Endothelial cell of umbilical vein (primary cell): ENCODE measurements at regions not wholly inside any gene's neighbourhood (a gene's known extent, or its start where the extent isn't known, plus 50 kb on each side); places are given as distances from the start of the nearest gene placed in this dataset.

ENCODE experiments used
- EZH2 ChIP-seq: IDR thresholded peaks from 2 replicates; pipeline ENCODE4 v1.6.1; 2012; ENCODE audit warnings: borderline replicate concordance, low read depth, mild to moderate bottlenecking, moderate library complexity, low read length, inconsistent platforms; ENCODE audit not compliant: severe bottlenecking
- JUN ChIP-seq: IDR thresholded peaks from 2 replicates; pipeline ENCODE4 v1.6.1; 2011; ENCODE audit warnings: borderline replicate concordance, low read depth; ENCODE audit not compliant: insufficient read length, insufficient read depth
- MYC ChIP-seq: IDR thresholded peaks from one replicate; pipeline ENCODE4 v1.6.1; 2011; ENCODE audit warnings: mild to moderate bottlenecking, low read depth, low read length
- POLR2A ChIP-seq: IDR thresholded peaks from 2 replicates; pipeline ENCODE4 v1.6.1; 2012; ENCODE audit warnings: low read depth, mild to moderate bottlenecking, control low read depth, low read length
- TF ChIP-seq, protein P1 (sequence below), 2 donors: IDR thresholded peaks; 1 replicate in 1 of 2; 2 replicates in 1 of 2; pipeline ENCODE4 v1.5.1; 2011; ENCODE audit warnings: low read length in 2 of 2, mild to moderate bottlenecking in 2 of 2, moderate library complexity in 2 of 2, control low read depth in 1 of 2, inconsistent platforms in 1 of 2, low read depth in 1 of 2; ENCODE audit not compliant: insufficient read depth in 1 of 2; ENCODE audit errors: extremely low read depth in 1 of 2

DNA sequence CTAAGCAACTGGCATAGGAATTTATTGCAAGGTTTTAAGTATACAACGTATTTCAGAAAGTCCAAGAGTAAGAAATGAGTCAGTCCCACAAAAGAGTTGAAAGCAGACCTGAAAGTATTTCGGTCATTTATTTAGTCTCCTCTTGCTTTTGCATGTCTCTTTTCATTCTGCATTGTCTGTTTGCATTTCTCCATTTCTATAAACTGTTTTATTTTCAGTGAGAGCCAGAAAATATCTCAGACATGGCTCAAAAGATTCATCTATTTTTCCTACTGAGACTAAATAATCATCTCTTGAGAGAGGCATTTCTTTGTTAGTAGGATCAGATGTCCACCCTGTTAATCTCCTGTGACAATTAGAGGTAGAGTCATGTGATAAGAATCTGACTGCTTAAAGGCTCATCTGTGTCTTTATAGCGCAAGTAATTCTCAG, 219.1 kb upstream of the CCDC179 start:
- TF ChIP-seq EZH2 (no peak), MYC (no peak), POLR2A (no peak), JUN (no peak)
- TF ChIP-seq, protein P1, sequence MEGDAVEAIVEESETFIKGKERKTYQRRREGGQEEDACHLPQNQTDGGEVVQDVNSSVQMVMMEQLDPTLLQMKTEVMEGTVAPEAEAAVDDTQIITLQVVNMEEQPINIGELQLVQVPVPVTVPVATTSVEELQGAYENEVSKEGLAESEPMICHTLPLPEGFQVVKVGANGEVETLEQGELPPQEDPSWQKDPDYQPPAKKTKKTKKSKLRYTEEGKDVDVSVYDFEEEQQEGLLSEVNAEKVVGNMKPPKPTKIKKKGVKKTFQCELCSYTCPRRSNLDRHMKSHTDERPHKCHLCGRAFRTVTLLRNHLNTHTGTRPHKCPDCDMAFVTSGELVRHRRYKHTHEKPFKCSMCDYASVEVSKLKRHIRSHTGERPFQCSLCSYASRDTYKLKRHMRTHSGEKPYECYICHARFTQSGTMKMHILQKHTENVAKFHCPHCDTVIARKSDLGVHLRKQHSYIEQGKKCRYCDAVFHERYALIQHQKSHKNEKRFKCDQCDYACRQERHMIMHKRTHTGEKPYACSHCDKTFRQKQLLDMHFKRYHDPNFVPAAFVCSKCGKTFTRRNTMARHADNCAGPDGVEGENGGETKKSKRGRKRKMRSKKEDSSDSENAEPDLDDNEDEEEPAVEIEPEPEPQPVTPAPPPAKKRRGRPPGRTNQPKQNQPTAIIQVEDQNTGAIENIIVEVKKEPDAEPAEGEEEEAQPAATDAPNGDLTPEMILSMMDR (IDR thresholded peaks at IDR 0.05; ENCODE audit: extremely low read depth in 1 of 2, insufficient read depth in 1 of 2, low read depth in 1 of 2, low read length in 2 of 2) = no peak
